ENCODE measurements at regions not wholly inside any gene's neighbourhood (a gene's known extent, or its start where the extent isn't known, plus 50 kb on each side); places are given as distances from the start of the nearest gene placed in this dataset.
"Not testable (repeated sequence)": the region's sequence is repeated elsewhere in the genome, so short reads cannot be mapped to it uniquely, and the experiment has no call there.

- no peak for DNase-seq
Observed at GRCh38 chr2:210730672-210731071, 174.3 kb downstream of the CPS1 start.

DNA sequence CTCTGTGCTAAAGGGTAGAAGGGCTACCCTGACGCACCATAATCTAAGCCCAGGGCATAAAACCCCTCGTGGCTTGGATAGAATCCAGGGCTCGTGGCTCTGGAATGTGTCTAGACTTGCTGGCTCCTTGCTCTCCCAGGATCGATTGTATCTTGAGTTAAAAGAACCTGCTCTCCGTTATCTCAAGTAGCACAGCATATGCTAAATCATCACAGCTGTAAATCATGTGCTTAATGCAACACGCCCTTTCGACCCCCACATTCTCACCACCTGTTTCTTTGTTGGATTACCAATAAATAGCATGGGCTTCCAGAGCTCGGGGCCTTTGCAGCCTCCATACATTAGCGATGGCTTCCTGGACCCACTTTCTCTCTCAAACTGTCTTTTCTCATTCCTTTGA, 190.4 kb downstream of the CPS1 start:
- DNase-seq, result not testable (repeated sequence)

DNA sequence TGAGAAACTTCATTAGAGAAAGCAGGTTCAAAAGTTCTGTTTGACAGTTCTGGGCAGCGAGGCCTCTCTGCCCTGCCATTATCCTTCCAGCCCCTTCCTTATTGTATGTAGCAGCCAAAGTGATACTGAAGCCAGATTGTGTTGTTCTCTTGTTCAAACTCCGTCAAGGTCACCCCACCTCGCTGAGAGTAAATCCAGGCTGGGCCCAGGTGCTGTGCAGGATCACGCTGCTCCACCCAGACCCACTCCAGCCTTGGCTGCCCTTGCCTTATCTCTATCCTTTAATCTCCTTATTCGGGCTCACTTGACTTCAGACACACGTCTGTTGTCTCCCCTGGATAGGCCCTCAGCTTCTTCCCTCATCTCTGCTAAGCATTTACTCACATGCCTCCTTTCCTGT, 196.1 kb downstream of the CPS1 start:
- no peak for DNase-seq

- DNase-seq, result no peak
Observed at GRCh38 chr2:210753386-210753785, 197.0 kb downstream of the CPS1 start.

DNA sequence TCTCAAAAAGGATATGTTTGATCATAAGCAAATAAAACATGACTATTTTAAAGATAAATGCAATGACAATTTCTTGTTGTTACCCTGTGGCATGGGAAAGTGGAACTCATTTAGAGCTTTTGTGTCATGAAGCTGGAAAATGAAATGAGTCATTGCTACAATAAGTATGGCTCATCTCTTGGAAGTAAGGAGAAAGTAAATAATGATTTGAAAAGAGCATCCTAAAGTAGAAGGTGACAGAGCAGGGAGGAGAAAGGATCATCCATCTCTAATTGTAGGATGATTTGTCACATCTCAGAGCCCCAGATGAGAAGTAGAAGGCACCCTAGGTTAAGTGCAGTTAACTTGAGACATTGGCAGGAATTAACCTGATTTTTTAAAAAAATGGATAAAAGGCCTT, 200.5 kb downstream of the CPS1 start:
- DNase-seq, result no peak

GRCh38 chr2:210762604-210763588, 206.5 kb downstream of the CPS1 start:
- DNase-seq, result no peak

- DNase-seq, result peak; percentile 80
Observed at GRCh38 chr2:210768329-210768910, 212.0 kb downstream of the CPS1 start.

DNA sequence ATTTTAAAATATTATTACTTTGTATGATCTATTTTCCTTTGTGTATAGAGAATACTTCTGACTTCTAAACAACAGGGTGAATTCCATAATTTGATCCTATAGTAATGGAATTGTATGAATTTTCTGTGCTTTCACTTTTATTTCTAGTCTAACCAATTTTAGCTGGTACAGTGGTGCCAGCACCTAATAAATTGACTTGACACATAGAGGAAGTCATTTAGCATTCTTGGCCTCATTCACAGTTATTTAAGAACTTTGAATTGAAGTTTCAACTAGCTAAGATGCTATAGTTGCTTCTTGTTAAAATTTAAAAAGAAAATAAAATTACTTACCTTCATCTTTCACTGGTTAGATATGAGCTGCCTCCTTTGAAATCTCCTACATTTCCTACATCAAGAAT, 220.4 kb downstream of the CPS1 start:
- DNase-seq, result no peak

GRCh38 chr2:210782222-210782621, 225.8 kb downstream of the CPS1 start:
- no peak for DNase-seq

- not testable (repeated sequence) for DNase-seq
Observed at GRCh38 chr2:210787831-210788230, 231.4 kb downstream of the CPS1 start.

DNA sequence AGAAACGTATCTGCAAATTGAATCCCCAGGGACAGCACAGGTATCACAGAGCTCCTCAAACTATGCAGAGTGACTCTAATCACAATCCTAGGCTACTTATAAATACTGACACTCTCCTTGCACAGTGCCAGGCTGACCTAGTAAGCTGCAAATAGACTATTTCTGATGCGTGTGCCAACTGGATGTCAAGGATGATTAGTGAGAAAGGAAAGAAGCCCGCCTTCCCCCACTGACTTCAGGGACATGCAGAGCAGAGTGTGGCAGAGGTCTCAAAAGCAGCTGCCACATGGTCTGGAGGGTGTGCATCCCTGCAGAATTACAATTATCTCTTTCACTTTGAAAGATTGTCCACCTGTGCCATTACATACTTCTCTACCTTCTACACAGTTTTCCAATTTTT, 235.6 kb downstream of the CPS1 start:
- DNase-seq, result no peak

DNA sequence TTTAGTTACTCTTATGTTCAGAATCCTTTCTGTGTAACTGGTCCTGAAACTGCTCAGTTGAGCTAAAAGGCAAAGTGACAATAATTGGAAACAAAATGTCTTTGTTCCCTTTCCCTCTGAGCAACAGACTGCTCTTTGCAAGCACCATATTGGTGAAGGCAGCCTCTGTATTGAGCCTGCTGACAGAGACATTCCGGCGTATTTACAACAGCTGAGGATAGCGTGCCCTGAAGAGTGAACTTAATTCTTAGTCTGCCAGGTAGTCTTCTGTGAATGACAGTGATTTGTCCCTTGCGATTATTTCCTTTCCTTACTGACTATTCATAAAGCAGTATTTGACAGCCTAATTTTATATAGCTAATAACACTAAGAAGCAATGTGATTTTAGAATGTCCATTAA, 239.1 kb downstream of the CPS1 start:
- no peak for DNase-seq

DNA sequence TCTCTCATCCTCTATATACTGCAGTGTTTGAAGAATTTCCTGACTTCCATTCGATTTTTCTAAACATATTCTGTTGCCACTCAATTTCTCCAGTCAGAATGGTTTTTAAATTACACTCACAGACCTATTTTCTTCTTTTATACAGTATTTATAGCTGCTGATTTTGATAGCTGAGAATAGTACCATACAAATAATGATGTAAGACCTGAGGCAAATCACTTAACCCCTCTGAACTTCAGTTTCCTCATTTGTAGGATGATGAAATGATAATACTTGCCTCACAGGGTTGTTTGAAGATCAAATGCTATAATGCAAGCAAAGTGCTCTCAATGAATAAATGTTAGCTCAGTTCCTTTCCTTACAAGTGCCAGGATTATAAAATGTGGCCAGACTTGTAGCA, 241.8 kb downstream of the CPS1 start:
- DNase-seq, result no peak

- DNase-seq, result no peak
Observed at GRCh38 chr2:210814251-210815025, 258.0 kb downstream of the CPS1 start.

DNA sequence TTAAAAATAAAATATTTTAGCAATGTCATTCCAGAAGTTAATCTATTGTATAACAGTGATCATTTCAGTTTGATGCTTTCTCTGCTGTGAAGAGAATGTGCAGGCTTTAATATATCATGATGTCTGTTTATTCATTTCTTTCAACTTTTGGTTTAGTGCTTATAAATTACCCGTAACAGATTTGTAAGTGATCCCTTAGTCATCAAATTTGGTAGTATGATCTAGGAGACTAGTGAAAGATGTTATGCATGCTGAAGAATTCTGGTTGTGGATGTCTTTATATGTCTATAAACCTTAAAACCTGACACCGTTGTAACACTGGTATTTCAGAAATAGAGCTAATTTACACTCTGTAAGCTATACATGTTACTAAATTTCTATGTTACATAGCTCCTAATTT, 260.4 kb downstream of the CPS1 start:
- DNase-seq, result no peak

DNA sequence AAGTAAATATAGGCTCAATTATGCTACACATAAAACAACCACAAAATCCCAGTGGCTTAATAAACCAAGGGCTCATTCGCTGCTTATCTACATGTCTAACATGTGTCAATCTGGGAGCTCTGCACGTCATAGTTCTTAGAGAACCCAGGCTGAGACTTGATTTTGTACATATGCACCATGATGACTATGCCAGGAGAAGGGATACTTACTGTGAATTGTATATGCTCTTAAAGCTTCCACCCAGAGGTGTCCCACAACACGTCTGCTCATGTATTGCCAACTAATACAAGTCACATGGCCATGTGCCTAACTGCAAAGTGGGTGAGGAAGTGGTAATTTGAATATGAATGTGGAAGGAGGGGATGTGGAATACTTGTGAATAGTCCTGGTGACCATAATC, 262.1 kb downstream of the CPS1 start:
- no peak for DNase-seq

GRCh38 chr2:210833403-210833802, 277.0 kb downstream of the CPS1 start:
- DNase-seq, result no peak

DNA sequence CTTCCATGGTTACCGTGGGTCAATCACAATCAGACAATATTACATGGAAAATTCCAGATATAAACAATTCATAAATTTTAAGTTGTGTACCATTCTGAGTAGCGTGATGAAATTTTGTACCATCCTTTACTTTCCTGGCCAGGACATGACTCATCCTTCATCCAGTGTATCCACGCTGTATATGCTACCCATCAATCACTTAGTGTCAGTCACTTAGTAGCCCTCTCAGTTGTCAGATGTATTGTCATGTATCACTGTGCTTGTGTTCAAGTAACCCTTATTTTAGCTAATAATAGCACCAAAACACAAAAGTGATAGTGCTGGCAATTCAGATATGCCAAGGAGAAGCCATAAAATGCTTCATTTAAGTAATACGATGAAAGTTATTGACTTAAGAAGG, 282.6 kb downstream of the CPS1 start:
- no peak for DNase-seq

- DNase-seq, result no peak
Observed at GRCh38 chr2:210839450-210839849, 283.1 kb downstream of the CPS1 start.

DNA sequence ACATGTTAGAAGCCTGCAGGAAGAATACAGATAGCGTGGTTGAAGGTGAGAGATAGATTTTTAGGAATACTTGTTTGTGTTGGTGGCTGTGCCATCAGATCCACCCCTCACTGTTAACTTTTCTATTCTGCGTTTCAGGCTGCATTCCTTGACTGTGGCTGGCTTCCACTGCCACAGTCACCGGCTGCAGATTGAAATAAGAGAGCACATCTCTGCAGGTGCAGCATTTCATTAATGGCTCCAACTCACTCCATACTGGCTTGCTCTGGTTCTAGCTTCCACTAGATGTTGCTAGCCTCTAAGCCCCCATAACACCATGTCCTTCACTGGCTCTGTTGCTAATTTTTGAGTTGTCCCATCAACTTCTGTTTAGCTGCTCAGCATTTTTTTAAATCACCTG, 286.5 kb downstream of the CPS1 start:
- DNase-seq, result no peak

DNA sequence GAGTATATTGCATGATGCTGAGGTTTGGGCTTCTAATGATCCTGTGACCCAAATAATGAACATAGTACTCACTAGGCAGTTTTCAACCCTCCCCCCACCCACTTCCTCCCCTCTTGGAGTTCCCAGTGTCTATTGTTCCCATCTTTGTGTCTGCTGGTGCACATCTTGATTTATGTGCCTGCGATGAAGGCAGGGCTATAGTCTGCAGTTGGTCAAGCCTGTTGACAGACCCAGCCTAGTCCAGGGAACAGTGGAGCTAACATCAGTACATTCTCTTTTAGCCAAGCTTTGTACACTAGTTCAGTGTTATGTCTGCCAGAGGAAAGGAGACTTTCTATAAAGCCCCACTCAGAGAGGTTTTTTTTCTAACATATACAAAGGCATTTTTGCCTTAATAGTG, 287.6 kb downstream of the CPS1 start:
- DNase-seq, result no peak

DNA sequence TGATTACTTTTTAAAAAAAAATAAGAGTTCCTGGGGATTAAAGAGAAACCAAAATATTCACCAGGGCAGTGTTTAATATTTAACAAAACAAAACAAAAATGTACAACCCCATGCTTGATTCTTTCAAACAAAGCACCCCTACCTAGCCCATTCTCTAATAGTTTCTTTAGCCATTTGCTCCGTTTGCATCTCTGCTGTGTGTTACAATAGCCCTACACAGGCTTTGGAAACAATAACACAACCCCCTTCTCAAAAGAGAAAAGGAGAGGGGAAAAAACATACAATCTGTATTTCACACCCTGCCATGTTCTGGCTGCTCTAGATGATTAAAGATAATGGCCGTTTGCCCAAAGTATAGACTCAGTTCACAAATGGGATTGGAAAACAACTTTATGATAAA, 302.9 kb downstream of the CPS1 start:
- peak; percentile 55 for DNase-seq

DNA sequence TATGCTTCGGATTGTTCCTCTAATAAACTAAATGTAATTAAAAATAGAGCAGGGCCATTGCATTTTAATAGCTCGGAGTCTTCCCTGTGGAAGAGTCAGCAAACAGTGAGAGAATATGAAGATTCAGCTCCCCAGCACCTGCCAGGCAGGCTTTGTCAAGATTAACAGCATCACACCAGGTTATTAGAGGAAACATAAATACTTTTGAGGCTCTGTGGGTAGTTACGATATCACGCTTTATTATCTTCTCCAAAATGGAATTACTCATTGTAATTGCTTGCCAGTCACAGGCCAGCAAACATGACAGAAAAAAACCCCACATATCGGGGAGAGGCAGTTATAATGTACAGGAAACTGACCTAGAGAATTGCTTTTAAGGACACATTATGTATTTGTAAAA, 303.9 kb downstream of the CPS1 start:
- DNase-seq, result peak; percentile 93

All from NCI-H748 treated with DMSO at 0.1 percent for 48 hours (cell line).